Naive thymus-derived CD8-positive, alpha-beta T cell (primary cell): ENCODE measurements at regions not wholly inside any gene's neighbourhood (a gene's known extent, or its start where the extent isn't known, plus 50 kb on each side); places are given as distances from the start of the nearest gene placed in this dataset.

Experiments
- ATAC-seq, 2 donors: fragments of 150-1000 bp; cut with Tn5 transposase in 1 of 2; sonication (Bioruptor Pico), chemical (Tn5 transposase) in 1 of 2; 1 replicate in 1 of 2; 2 replicates in 1 of 2; pipeline ENCODE4 v1.10.0; 2021; ENCODE audit warnings: mild to moderate bottlenecking in 2 of 2, moderate library complexity in 2 of 2
- POLR2A ChIA-PET: fragments of 350-600 bp; sonication (Branson Sonifier 250); formaldehyde crosslinking; loops from one replicate; lab custom pipeline; 2021; ENCODE audit warnings: antibody characterized with exemption; lab: Charles Lee
- DNase-seq, 10 donors: peaks; one replicate each; pipeline versions ENCODE4 v3.0.0 to v3.0.0-alpha.2; 2020 to 2022
- H3K27ac Mint-ChIP-seq, 10 donors: one replicate each; pipeline ENCODE4 v1.8.0; 2020 to 2022; ENCODE audit warnings: mild to moderate bottlenecking in 10 of 10, mixed read lengths in 10 of 10, moderate library complexity in 4 of 10, inconsistent platforms in 1 of 10
- H3K27me3 Mint-ChIP-seq, 5 donors: one replicate each; pipeline ENCODE4 v1.8.0; 2021 to 2022; ENCODE audit warnings: mixed read lengths in 5 of 5
- H3K36me3 Mint-ChIP-seq, 3 donors: one replicate each; pipeline ENCODE4 v1.8.0; 2020 to 2022; ENCODE audit warnings: mixed read lengths in 3 of 3, mild to moderate bottlenecking in 2 of 3, inconsistent platforms in 1 of 3
- H3K4me1 Mint-ChIP-seq, 4 donors: one replicate each; pipeline ENCODE4 v1.8.0; 2021 to 2022; ENCODE audit warnings: mixed read lengths in 4 of 4
- H3K4me3 Mint-ChIP-seq, 10 donors: one replicate each; pipeline ENCODE4 v1.8.0; 2020 to 2022; ENCODE audit warnings: mild to moderate bottlenecking in 10 of 10, mixed read lengths in 10 of 10, moderate library complexity in 6 of 10, inconsistent platforms in 1 of 10
- H3K9me3 Mint-ChIP-seq, 9 donors: one replicate each; pipeline ENCODE4 v1.8.0; 2020 to 2022; ENCODE audit warnings: mixed read lengths in 9 of 9, mild to moderate bottlenecking in 3 of 9, inconsistent platforms in 1 of 9, moderate library complexity in 1 of 9

GRCh38 chr14:56528927-56529326 is 50.7 kb upstream of the TMEM260 start:
- POLR2A ChIA-PET, result no interaction called here
- no peak overlapping the region for H3K27ac Mint-ChIP-seq

More at GRCh38 chr14:56528927-56529326, 50.7 kb upstream of the TMEM260 start:
- DNase-seq, result no peak
- no peaks in the 10 kb centered on the region for H3K9me3 Mint-ChIP-seq
- ATAC-seq, result no peak
- no peaks in the 10 kb centered on the region for H3K36me3 Mint-ChIP-seq
- H3K27me3 Mint-ChIP-seq, result peaks cover 10 to 26% (median 22%) of the 10 kb centered on the region in 5 donors
- H3K4me1 Mint-ChIP-seq, result no peaks in the 10 kb centered on the region
- H3K4me3 Mint-ChIP-seq, result no peak overlapping the region
